ENCODE measurements at regions not wholly inside any gene's neighbourhood (a gene's known extent, or its start where the extent isn't known, plus 50 kb on each side); places are given as distances from the start of the nearest gene placed in this dataset.

- Histone ChIP-seq H3K27me3 (replicated peaks; ENCODE audit: insufficient read depth, low read depth, low read length, poor library complexity) (no peaks in the 10 kb centered on the region), H3K36me3 (ENCODE audit: insufficient read depth, low read length, poor library complexity, severe bottlenecking) (no peaks in the 10 kb centered on the region), H3K27ac (ENCODE audit: low read depth, low read length, poor library complexity, severe bottlenecking) (no peak overlapping the region), H3K9me3 (ENCODE audit: low read depth, low read length, poor library complexity, severe bottlenecking) (no peaks in the 10 kb centered on the region), H3K4me1 (ENCODE audit: insufficient read depth, low read length, poor library complexity, severe bottlenecking) (no peaks in the 10 kb centered on the region), H3K4me3 (ENCODE audit: low read depth, low read length, poor library complexity, severe bottlenecking) (no peak overlapping the region)
- no TSS peak for BruUV-seq (replicated peaks)
- TF ChIP-seq EZH2 (IDR thresholded peaks at IDR 0.05; ENCODE audit: borderline replicate concordance, low read depth, low read length, poor library complexity, severe bottlenecking) (no peak), CTCF (conservative IDR thresholded peaks at IDR 0.05; ENCODE audit: low read depth, low read length) (no peak)
- no peak for DNase-seq (ENCODE audit: low spot score)
- intact Hi-C loops (cut with micrococcal nuclease; ENCODE audit: unreplicated experiment) = no loop called here
- ChIA-PET POLR2A (ENCODE audit: low non-redundant PET) (no interaction called here), CTCF (no interaction called here)
Measured at GRCh38 chr5:97355775-97356174, 172.7 kb upstream of the RIOK2 start.

GRCh38 chr5:97363577-97363976 lies 180.5 kb upstream of the RIOK2 start:
- Histone ChIP-seq H3K36me3 (ENCODE audit: insufficient read depth, low read length, poor library complexity, severe bottlenecking) (no peaks in the 10 kb centered on the region), H3K27me3 (replicated peaks; ENCODE audit: insufficient read depth, low read depth, low read length, poor library complexity) (no peaks in the 10 kb centered on the region), H3K27ac (ENCODE audit: low read depth, low read length, poor library complexity, severe bottlenecking) (no peak overlapping the region), H3K4me3 (ENCODE audit: low read depth, low read length, poor library complexity, severe bottlenecking) (no peak overlapping the region), H3K4me1 (ENCODE audit: insufficient read depth, low read length, poor library complexity, severe bottlenecking) (no peaks in the 10 kb centered on the region), H3K9me3 (ENCODE audit: low read depth, low read length, poor library complexity, severe bottlenecking) (no peaks in the 10 kb centered on the region)
- TF ChIP-seq CTCF (conservative IDR thresholded peaks at IDR 0.05; ENCODE audit: low read depth, low read length) (no peak), EZH2 (IDR thresholded peaks at IDR 0.05; ENCODE audit: borderline replicate concordance, low read depth, low read length, poor library complexity, severe bottlenecking) (no peak)
- no TSS peak for BruUV-seq (replicated peaks)
- ChIA-PET POLR2A (ENCODE audit: low non-redundant PET) (no interaction called here), CTCF (no interaction called here)
- DNase-seq (ENCODE audit: low spot score) = no peak
- intact Hi-C loops (cut with micrococcal nuclease; ENCODE audit: unreplicated experiment) = no loop called here

- intact Hi-C loops (cut with micrococcal nuclease; ENCODE audit: unreplicated experiment) = no loop called here
- CTCF ChIA-PET = no interaction called here
- Histone ChIP-seq H3K27ac (ENCODE audit: low read depth, low read length, poor library complexity, severe bottlenecking) (no peak overlapping the region), H3K27me3 (replicated peaks; ENCODE audit: insufficient read depth, low read depth, low read length, poor library complexity) (no peaks in the 10 kb centered on the region), H3K4me1 (ENCODE audit: insufficient read depth, low read length, poor library complexity, severe bottlenecking) (no peaks in the 10 kb centered on the region), H3K4me3 (ENCODE audit: low read depth, low read length, poor library complexity, severe bottlenecking) (no peak overlapping the region), H3K36me3 (ENCODE audit: insufficient read depth, low read length, poor library complexity, severe bottlenecking) (no peaks in the 10 kb centered on the region), H3K9me3 (ENCODE audit: low read depth, low read length, poor library complexity, severe bottlenecking) (no peaks in the 10 kb centered on the region)
- POLR2A ChIA-PET (ENCODE audit: low non-redundant PET) = no interaction called here
- no peak for DNase-seq (ENCODE audit: low spot score)
- TF ChIP-seq CTCF (conservative IDR thresholded peaks at IDR 0.05; ENCODE audit: low read depth, low read length) (no peak), EZH2 (IDR thresholded peaks at IDR 0.05; ENCODE audit: borderline replicate concordance, low read depth, low read length, poor library complexity, severe bottlenecking) (no peak)
- no TSS peak for BruUV-seq (replicated peaks)
Measured at GRCh38 chr5:97364731-97365130, 181.7 kb upstream of the RIOK2 start.
